HL-60 (cell line): ENCODE measurements at regions not wholly inside any gene's neighbourhood (a gene's known extent, or its start where the extent isn't known, plus 50 kb on each side); places are given as distances from the start of the nearest gene placed in this dataset.

ENCODE experiments used
- DNase-seq, 2 experiments: peaks; one replicate each; pipeline ENCODE4 v3.0.0-alpha.2; 2010 to 2020; ENCODE audit warnings: low read depth in 1 of 2, low spot score in 1 of 2
- H3K27ac ChIP-seq: fragments of 250-450 bp; sonication (Bioruptor Pico); replicated peaks from 2 replicates; pipeline ENCODE4 v1.5.1; 2020; ENCODE audit warnings: mild to moderate bottlenecking, moderate library complexity
- H3K27me3 ChIP-seq: fragments of 250-450 bp; sonication (Bioruptor Pico); 2 replicates; pipeline ENCODE4 v1.5.1; 2021; ENCODE audit warnings: mild to moderate bottlenecking, moderate library complexity; ENCODE audit not compliant: insufficient read depth, poor library complexity, severe bottlenecking
- H3K4me3 ChIP-seq: replicated peaks from 2 replicates; pipeline ENCODE4 v1.5.1; 2011; ENCODE audit warnings: mild to moderate bottlenecking, control low read depth, low read length; ENCODE audit not compliant: insufficient read depth
- CTCF ChIP-seq: IDR thresholded peaks from one replicate; pipeline ENCODE4 v1.5.1; 2011; ENCODE audit warnings: low read length, control low read depth, inconsistent platforms; ENCODE audit not compliant: insufficient read depth
- GABPA ChIP-seq: IDR thresholded peaks from 2 replicates; pipeline ENCODE4 v1.6.1; 2012; ENCODE audit warnings: low read depth
- POLR2AphosphoS5 ChIP-seq: IDR thresholded peaks from 2 replicates; pipeline ENCODE4 v1.6.1; 2012; ENCODE audit warnings: low read depth
- REST ChIP-seq: IDR thresholded peaks from 2 replicates; pipeline ENCODE4 v1.6.1; 2012; ENCODE audit warnings: low read depth; ENCODE audit not compliant: insufficient replicate concordance
- SPI1 ChIP-seq: IDR thresholded peaks from 2 replicates; pipeline ENCODE4 v1.6.1; 2012; ENCODE audit warnings: low read depth, mild to moderate bottlenecking, borderline replicate concordance

GRCh38 chr12:93111773-93112172 lies 182.7 kb upstream of the EEA1 start:
- H3K4me3 ChIP-seq, result no peak overlapping the region
- TF ChIP-seq REST (no peak), POLR2AphosphoS5 (no peak), CTCF (no peak)
- no peaks in the 10 kb centered on the region for H3K27me3 ChIP-seq
- DNase-seq, result no peak
- no peak overlapping the region for H3K27ac ChIP-seq

- no peaks in the 10 kb centered on the region for H3K27me3 ChIP-seq
- TF ChIP-seq GABPA (no peak), REST (no peak), POLR2AphosphoS5 (no peak), SPI1 (no peak), CTCF (no peak)
- DNase-seq, result no peak
These were observed 184.4 kb upstream of the EEA1 start for GRCh38 chr12:93113317-93114006.

GRCh38 chr12:93115198-93115601 lies 186.1 kb upstream of the EEA1 start:
- H3K27ac ChIP-seq, result no peak overlapping the region
- DNase-seq, result no peak

More at GRCh38 chr12:93113317-93114006, 184.4 kb upstream of the EEA1 start:
- H3K27ac ChIP-seq, result no peak overlapping the region
- no peak overlapping the region for H3K4me3 ChIP-seq

GRCh38 chr12:93115646-93116045 lies 186.6 kb upstream of the EEA1 start:
- TF ChIP-seq GABPA, result no peak
- no peak for TF ChIP-seq CTCF
- TF ChIP-seq SPI1, result no peak
- no peak for TF ChIP-seq POLR2AphosphoS5
- TF ChIP-seq REST, result no peak
- H3K27ac ChIP-seq, result no peak overlapping the region
- H3K27me3 ChIP-seq, result no peaks in the 10 kb centered on the region
- DNase-seq, result no peak
- H3K4me3 ChIP-seq, result no peak overlapping the region

More at GRCh38 chr12:93115198-93115601, 186.1 kb upstream of the EEA1 start:
- no peak for TF ChIP-seq GABPA
- TF ChIP-seq POLR2AphosphoS5, result no peak
- H3K4me3 ChIP-seq, result no peak overlapping the region
- H3K27me3 ChIP-seq, result no peaks in the 10 kb centered on the region
